H1 (cell line): ENCODE measurements at regions not wholly inside any gene's neighbourhood (a gene's known extent, or its start where the extent isn't known, plus 50 kb on each side); places are given as distances from the start of the nearest gene placed in this dataset.

ENCODE experiments used
- CTCF ChIA-PET: fragments of 300-600 bp; sonication (Branson Sonifier 250); formaldehyde crosslinking; loops from one replicate; lab custom pipeline; 2021; ENCODE audit not compliant: partially characterized antibody; lab: Charles Lee
- POLR2A ChIA-PET: fragments of 300-600 bp; sonication (Branson Sonifier 250); formaldehyde crosslinking; loops from one replicate; lab custom pipeline; 2021; ENCODE audit warnings: inconsistent platforms; ENCODE audit not compliant: partially characterized antibody; lab: Charles Lee
- DNase-seq, 2 experiments: peaks; one replicate each; pipeline versions ENCODE4 v3.0.0 to v3.0.0-alpha.2; 2010 to 2022; ENCODE audit warnings: low spot score in 2 of 2, low read depth in 1 of 2, mixed read lengths in 1 of 2
- FAIRE-seq: peaks from 2 replicates; lab custom pipeline; 2011; peaks lifted over from hg19 to GRCh38; lab: Jason Lieb, UNC
- H2AFZ ChIP-seq: 2 replicates; pipeline ENCODE4 v1.8.1; 2012; ENCODE audit warnings: low read length, inconsistent platforms
- H2AK5ac ChIP-seq: 2 replicates; pipeline ENCODE4 v1.6.1; 2013; ENCODE audit warnings: low read depth, low read length
- H2BK120ac ChIP-seq: replicated peaks from 2 replicates; pipeline ENCODE3; 2013; ENCODE audit warnings: low read depth, low read length, inconsistent platforms
- H2BK12ac ChIP-seq: 2 replicates; pipeline ENCODE4 v1.6.1; 2013; ENCODE audit warnings: low read depth, low read length
- H2BK15ac ChIP-seq: 2 replicates; pipeline ENCODE4 v1.6.1; 2013; ENCODE audit warnings: low read length
- H2BK20ac ChIP-seq: 2 replicates; pipeline ENCODE4 v1.6.1; 2013; ENCODE audit warnings: low read length
- H2BK5ac ChIP-seq: 2 replicates; pipeline ENCODE4 v1.6.1; 2013; ENCODE audit warnings: low read depth, low read length
- H3K14ac ChIP-seq: 2 replicates; pipeline ENCODE4 v1.6.1; 2013; ENCODE audit warnings: inconsistent platforms; ENCODE audit not compliant: insufficient read length
- H3K18ac ChIP-seq: 2 replicates; pipeline ENCODE4 v1.6.1; 2013; ENCODE audit warnings: low read length; ENCODE audit errors: extremely low read depth
- H3K23ac ChIP-seq: 2 replicates; pipeline ENCODE4 v1.6.1; 2013; ENCODE audit warnings: inconsistent platforms; ENCODE audit not compliant: insufficient read length
- H3K23me2 ChIP-seq: 2 replicates; pipeline ENCODE4 v1.6.1; 2013; ENCODE audit warnings: low read depth, low read length
- H3K27ac ChIP-seq: 2 replicates; pipeline ENCODE4 v1.6.1; 2011; ENCODE audit warnings: low read depth, low read length, inconsistent platforms
- H3K27me3 ChIP-seq, 4 experiments: replicated peaks in 1 of 4; 1 replicate in 1 of 4; 2 replicates in 3 of 4; pipeline versions ENCODE4 v1.6.1 to v1.8.1; 2011 to 2013; ENCODE audit warnings: low read length in 3 of 4, mild to moderate bottlenecking in 3 of 4, inconsistent platforms in 2 of 4, mixed read lengths in 2 of 4, moderate library complexity in 1 of 4; ENCODE audit not compliant: control insufficient read depth in 3 of 4, insufficient read depth in 3 of 4; ENCODE audit errors: extremely low read depth in 1 of 4
- H3K36me3 ChIP-seq, 4 experiments: 2 replicates each; pipeline versions ENCODE4 v1.6.1 to v1.8.1; 2011 to 2013; ENCODE audit warnings: mild to moderate bottlenecking in 4 of 4, low read length in 3 of 4, moderate library complexity in 2 of 4, control low read depth in 1 of 4, inconsistent platforms in 1 of 4; ENCODE audit not compliant: insufficient read depth in 4 of 4, control insufficient read depth in 2 of 4
- H3K4ac ChIP-seq: replicated peaks from 2 replicates; pipeline ENCODE3; 2013; ENCODE audit warnings: low read length, low read depth, mixed read lengths, inconsistent platforms; ENCODE audit not compliant: insufficient read length
- H3K4me1 ChIP-seq, 4 experiments: replicated peaks in 1 of 4; 1 replicate in 1 of 4; 2 replicates in 3 of 4; pipeline versions ENCODE4 v1.6.1 to v1.8.1; 2011 to 2013; ENCODE audit warnings: low read length in 3 of 4, inconsistent platforms in 2 of 4, mixed read lengths in 1 of 4; ENCODE audit not compliant: insufficient read depth in 4 of 4, control insufficient read depth in 3 of 4
- H3K4me2 ChIP-seq, 2 experiments: 2 replicates each; pipeline versions ENCODE4 v1.6.1 to v1.8.1; 2011 to 2013; ENCODE audit warnings: low read depth in 2 of 2, low read length in 2 of 2, control low read depth in 1 of 2, inconsistent platforms in 1 of 2, mild to moderate bottlenecking in 1 of 2; ENCODE audit not compliant: insufficient read depth in 1 of 2
- H3K4me3 ChIP-seq, 4 experiments: fragments of 200-600, 300-600 bp in 1 of 4; sonication (generic), shearing (Covaris generic), sonication (Bioruptor Twin) in 1 of 4; 2 replicates each; pipeline versions ENCODE4 v1.5.1 to v1.8.1; 2011 to 2016; ENCODE audit warnings: low read length in 4 of 4, low read depth in 3 of 4, control low read depth in 2 of 4, inconsistent platforms in 2 of 4, mild to moderate bottlenecking in 2 of 4, mixed read lengths in 1 of 4, moderate library complexity in 1 of 4; ENCODE audit not compliant: insufficient read depth in 2 of 4; ENCODE audit errors: extremely low read depth in 1 of 4
- H3K56ac ChIP-seq: replicated peaks from 2 replicates; pipeline ENCODE3; 2013; ENCODE audit warnings: low read depth, mild to moderate bottlenecking, mixed read lengths, low read length, inconsistent platforms; ENCODE audit not compliant: insufficient read length
- H3K79me1 ChIP-seq: 2 replicates; pipeline ENCODE4 v1.6.1; 2013; ENCODE audit warnings: low read depth, low read length, control low read depth
- H3K79me2 ChIP-seq, 2 experiments: 2 replicates each; pipeline versions ENCODE4 v1.6.1 to v1.8.1; 2012 to 2013; ENCODE audit warnings: low read length in 2 of 2, mild to moderate bottlenecking in 2 of 2, inconsistent platforms in 1 of 2; ENCODE audit not compliant: insufficient read depth in 2 of 2, control insufficient read depth in 1 of 2
- H3K9ac ChIP-seq, 4 experiments: replicated peaks in 1 of 4; 1 replicate in 1 of 4; 2 replicates in 3 of 4; pipeline versions ENCODE4 v1.6.1 to v1.8.1; 2011 to 2013; ENCODE audit warnings: low read depth in 3 of 4, low read length in 3 of 4, control low read depth in 2 of 4, mild to moderate bottlenecking in 2 of 4, moderate library complexity in 2 of 4, inconsistent platforms in 1 of 4; ENCODE audit errors: extremely low read depth in 1 of 4
- H3K9me3 ChIP-seq, 2 experiments: 2 replicates each; pipeline versions ENCODE4 v1.6.1 to v1.8.1; 2012 to 2013; ENCODE audit warnings: mild to moderate bottlenecking in 2 of 2, moderate library complexity in 2 of 2, control low read depth in 1 of 2, inconsistent platforms in 1 of 2, low read depth in 1 of 2, low read length in 1 of 2, mixed read lengths in 1 of 2; ENCODE audit not compliant: insufficient read depth in 2 of 2
- H4K20me1 ChIP-seq, 2 experiments: replicated peaks in 1 of 2; 2 replicates each; pipeline versions ENCODE3 to v1.8.1; 2011 to 2013; ENCODE audit warnings: inconsistent platforms in 2 of 2, low read length in 2 of 2, mild to moderate bottlenecking in 1 of 2; ENCODE audit not compliant: insufficient read depth in 2 of 2, control insufficient read depth in 1 of 2
- H4K5ac ChIP-seq: 2 replicates; pipeline ENCODE4 v1.6.1; 2013; ENCODE audit warnings: low read length, low read depth, mixed read lengths, inconsistent platforms; ENCODE audit not compliant: insufficient read length
- H4K8ac ChIP-seq: 2 replicates; pipeline ENCODE4 v1.8.0; 2013; ENCODE audit warnings: mild to moderate bottlenecking, moderate library complexity, low read length, inconsistent platforms; ENCODE audit not compliant: insufficient read depth; ENCODE audit errors: extremely low read depth
- H4K91ac ChIP-seq: replicated peaks from 2 replicates; pipeline ENCODE3; 2013; ENCODE audit warnings: low read length, mixed read lengths, inconsistent platforms; ENCODE audit not compliant: insufficient read length
- ASH2L ChIP-seq: fragments of 200-600, 300-600 bp; sonication (generic); IDR thresholded peaks from one replicate; pipeline ENCODE4 v1.7.1; 2017; ENCODE audit warnings: low read length
- ATF2 ChIP-seq: IDR thresholded peaks from 2 replicates; pipeline ENCODE4 v1.6.1; 2012; ENCODE audit warnings: low read length, inconsistent platforms
- BCL11A ChIP-seq, 2 experiments: IDR thresholded peaks; one replicate each; pipeline ENCODE4 v1.6.1; 2011; ENCODE audit warnings: low read depth in 2 of 2, low read length in 2 of 2, mild to moderate bottlenecking in 2 of 2
- CREB1 ChIP-seq: IDR thresholded peaks from 2 replicates; pipeline ENCODE4 v1.6.1; 2012; ENCODE audit warnings: inconsistent platforms
- FOSL1 ChIP-seq: IDR thresholded peaks from 2 replicates; pipeline ENCODE4 v1.6.1; 2011; ENCODE audit warnings: mild to moderate bottlenecking, low read depth, low read length, moderate library complexity; ENCODE audit not compliant: insufficient read depth
- NRF1 ChIP-seq: IDR thresholded peaks from 2 replicates; pipeline ENCODE4 v1.6.1; 2011; ENCODE audit warnings: mild to moderate bottlenecking, low read depth, low read length, improper control_type of control experiment
- POU5F1 ChIP-seq: IDR thresholded peaks from 2 replicates; pipeline ENCODE4 v1.6.1; 2011; ENCODE audit warnings: low read depth, mild to moderate bottlenecking, low read length, moderate library complexity
- RBBP5 ChIP-seq: IDR thresholded peaks from 2 replicates; pipeline ENCODE4 v1.7.1; 2012; ENCODE audit warnings: low read depth, mild to moderate bottlenecking, inconsistent platforms, low read length, moderate library complexity, borderline replicate concordance
- SIRT6 ChIP-seq: IDR thresholded peaks from one replicate; pipeline ENCODE4 v1.7.1; 2012; ENCODE audit warnings: low read length, inconsistent platforms
- SIX5 ChIP-seq: IDR thresholded peaks from 2 replicates; pipeline ENCODE4 v1.6.1; 2011; ENCODE audit warnings: mild to moderate bottlenecking, low read depth, low read length
- SP1 ChIP-seq: IDR thresholded peaks from 2 replicates; pipeline ENCODE4 v1.6.1; 2011; ENCODE audit warnings: low read depth, low read length
- SUZ12 ChIP-seq: fragments of 200-600 bp; sonication (generic); IDR thresholded peaks from 2 replicates; pipeline ENCODE4 v1.6.1; 2012; ENCODE audit warnings: mild to moderate bottlenecking, inconsistent platforms, low read length, moderate library complexity, mixed read lengths
- TAF1 ChIP-seq: IDR thresholded peaks from 2 replicates; pipeline ENCODE4 v1.6.1; 2011; ENCODE audit warnings: mild to moderate bottlenecking, low read depth, low read length
- TCF12 ChIP-seq: IDR thresholded peaks from 2 replicates; pipeline ENCODE4 v1.6.1; 2011; ENCODE audit warnings: low read depth, mild to moderate bottlenecking, low read length
- ZNF274 ChIP-seq: IDR thresholded peaks from 2 replicates; pipeline ENCODE4 v1.7.0; 2012; ENCODE audit warnings: low read length, borderline replicate concordance; ENCODE audit errors: extremely low read depth
- WGBS, 2 experiments: shearing (Covaris generic) in 1 of 2; methylation state at CpG; one replicate each; pipeline versions ENCODE4 v1.1.6 to v1.1.7; 2013 to 2015; ENCODE audit warnings: low lambda C conversion rate in 2 of 2, mixed read lengths in 2 of 2, inconsistent platforms in 1 of 2, low coverage in 1 of 2, missing lambda C conversion rate in 1 of 2; ENCODE audit not compliant: insufficient replicate concordance in 2 of 2, insufficient coverage in 1 of 2, insufficient read length in 1 of 2; ENCODE audit errors: extremely low coverage in 1 of 2, missing lambda C conversion rate in 1 of 2; 5-methylcytosine and 5-hydroxymethylcytosine counted together

- H3K4me2 ChIP-seq, result no peak overlapping the region
- WGBS, 2 experiments, result 68% methylated on average over 7 of the region's 7 CpGs; no CpG with 5 or more reads in 1 of the 2 experiments
- H2AFZ ChIP-seq, result no peak overlapping the region
- H4K91ac ChIP-seq, result no peak overlapping the region
- H4K8ac ChIP-seq, result no peak overlapping the region
- no peak overlapping the region for H2BK120ac ChIP-seq
- no peak overlapping the region for H2BK15ac ChIP-seq
- H4K20me1 ChIP-seq, result no peaks in the 10 kb centered on the region
- H3K56ac ChIP-seq, result no peak overlapping the region
- H3K4me3 ChIP-seq, result no peak overlapping the region
- no peaks in the 10 kb centered on the region for H3K79me2 ChIP-seq
- no peak overlapping the region for H2BK20ac ChIP-seq
- no peak overlapping the region for H4K5ac ChIP-seq
- CTCF ChIA-PET, result interaction anchor here (1.1 to 1.9 kb wide), 3 partner anchors 17 to 252 kb away, joined by 3 to 7 read pairs (median 3); no protein-coding TSS in a partner anchor
- no peaks in the 10 kb centered on the region for H3K36me3 ChIP-seq
- H3K18ac ChIP-seq, result no peak overlapping the region
- FAIRE-seq, result peak; percentile 36
- peak in 1 of 2 experiments; percentile 13 for DNase-seq
- peaks cover 0 to 2% (median 0%) of the 10 kb centered on the region in 4 experiments; a peak in 3 of 7 replicates for H3K4me1 ChIP-seq
- no peaks in the 10 kb centered on the region for H3K9me3 ChIP-seq
- no peak overlapping the region for H3K14ac ChIP-seq
- no peak overlapping the region for H3K27ac ChIP-seq
- no peaks in the 10 kb centered on the region for H3K23me2 ChIP-seq
- H2AK5ac ChIP-seq, result no peak overlapping the region
- no peak overlapping the region for H3K9ac ChIP-seq
- H3K23ac ChIP-seq, result no peak overlapping the region
- no peak overlapping the region for H2BK5ac ChIP-seq
- H3K27me3 ChIP-seq, result no peaks in the 10 kb centered on the region
- H2BK12ac ChIP-seq, result no peak overlapping the region
- H3K79me1 ChIP-seq, result no peaks in the 10 kb centered on the region
- POLR2A ChIA-PET, result no interaction called here
- H3K4ac ChIP-seq, result no peak overlapping the region
- TF ChIP-seq SUZ12, result no peak
- no peak for TF ChIP-seq BCL11A (IDR thresholded peaks at IDR 0.05; ENCODE audit: low read depth in 2 of 2, low read length in 2 of 2)
- no peak for TF ChIP-seq ASH2L
- no peak for TF ChIP-seq POU5F1
- TF ChIP-seq CREB1, result no peak
- TF ChIP-seq TCF12, result no peak
- no peak for TF ChIP-seq ZNF274
- TF ChIP-seq RBBP5, result no peak
- TF ChIP-seq TAF1, result no peak
- TF ChIP-seq ATF2, result no peak
- TF ChIP-seq SP1, result no peak
- TF ChIP-seq SIRT6, result no peak
- TF ChIP-seq NRF1, result no peak
- TF ChIP-seq SIX5, result no peak
- TF ChIP-seq FOSL1, result no peak
Observed at GRCh38 chr16:55240888-55241287, 83.1 kb upstream of the IRX6 start.
